Sigmoid colon (tissue), 6 donors: ENCODE measurements at regions not wholly inside any gene's neighbourhood (a gene's known extent, or its start where the extent isn't known, plus 50 kb on each side); places are given as distances from the start of the nearest gene placed in this dataset.

ENCODE experiments used
- DNase-seq: peaks from one replicate; pipeline ENCODE4 v3.0.0-alpha.2; 2019
- H3K27ac ChIP-seq, 4 donors: fragments of 200-600 bp; sonication (generic); one replicate each; pipeline ENCODE4 v1.5.1; 2016 to 2019; ENCODE audit warnings: mild to moderate bottlenecking in 1 of 4
- H3K27me3 ChIP-seq, 3 donors: fragments of 200-600 bp; sonication (generic); one replicate each; pipeline ENCODE4 v1.5.1; 2019; ENCODE audit warnings: mild to moderate bottlenecking in 1 of 3
- H3K36me3 ChIP-seq, 4 donors: fragments of 200-600 bp; sonication (generic); one replicate each; pipeline ENCODE4 v1.5.1; 2016 to 2019
- H3K4me1 ChIP-seq, 4 donors: fragments of 200-600 bp; sonication (generic); one replicate each; pipeline ENCODE4 v1.5.1; 2017 to 2019
- H3K4me3 ChIP-seq, 4 donors: fragments of 200-600 bp; sonication (generic); one replicate each; pipeline ENCODE4 v1.5.1; 2017 to 2019; ENCODE audit warnings: mild to moderate bottlenecking in 2 of 4, moderate library complexity in 1 of 4
- H3K9me3 ChIP-seq, 4 donors: fragments of 200-600 bp in 3 of 4; sonication (generic) in 3 of 4; one replicate each; pipeline versions ENCODE4 v1.5.1 to v1.6.1; 2013 to 2019
- CTCF ChIP-seq, 4 experiments: fragments of 450-650 bp in 3 of 4; fragments of 200-600 bp in 1 of 4; IDR thresholded peaks; one replicate each; pipeline ENCODE4 v1.5.1; 2016 to 2019; ENCODE audit warnings: antibody characterized with exemption in 4 of 4, mild to moderate bottlenecking in 3 of 4, moderate library complexity in 2 of 4
- EP300 ChIP-seq, 4 donors: sonication (generic); formaldehyde crosslinking; IDR thresholded peaks; one replicate each; pipeline ENCODE4 v1.6.1; 2017; ENCODE audit warnings: antibody characterized with exemption in 4 of 4
- POLR2A ChIP-seq, 2 donors: fragments of 450-650 bp; IDR thresholded peaks; one replicate each; pipeline ENCODE4 v1.6.1; 2016; ENCODE audit warnings: antibody characterized with exemption in 2 of 2, mild to moderate bottlenecking in 2 of 2, moderate library complexity in 2 of 2
- POLR2AphosphoS5 ChIP-seq, 4 donors: sonication (generic); formaldehyde crosslinking; IDR thresholded peaks; one replicate each; pipeline ENCODE4 v1.6.1; 2017; ENCODE audit warnings: antibody characterized with exemption in 4 of 4
- WGBS, 2 donors: extraction: QIAGEN DNeasy Blood & Tissue Kit; methylation state at CpG; one replicate each; pipeline ENCODE4 v1.1.7; 2013; 5-methylcytosine and 5-hydroxymethylcytosine counted together
- intact Hi-C: fragments of 100-400 bp; cut with DNase I; formaldehyde crosslinking; loops from one replicate; pipeline ENCODE4 v1.15.1; 2023
- donor health status: healthy with polysubstance abuse.
- donor health status: healthy.

- H3K9me3 ChIP-seq: no peaks in the 10 kb centered on the region
- TF ChIP-seq POLR2A (IDR thresholded peaks at IDR 0.05): no peak
- TF ChIP-seq EP300 (IDR thresholded peaks at IDR 0.05): no peak
- TF ChIP-seq POLR2AphosphoS5 (IDR thresholded peaks at IDR 0.05): no peak
- no peak for TF ChIP-seq CTCF (IDR thresholded peaks at IDR 0.05)
- no peaks in the 10 kb centered on the region for H3K27me3 ChIP-seq
- H3K36me3 ChIP-seq: no peaks in the 10 kb centered on the region
- H3K27ac ChIP-seq: no peak overlapping the region
- H3K4me3 ChIP-seq: no peak overlapping the region
- 95 to 97% methylated on average over 2 of the region's 2 CpGs for WGBS, 2 donors
- no peaks in the 10 kb centered on the region for H3K4me1 ChIP-seq
- intact Hi-C loops: no loop called here
- DNase-seq: no peak
Measured at GRCh38 chr11:95485115-95485900, 254.3 kb upstream of the SESN3 start.

DNA sequence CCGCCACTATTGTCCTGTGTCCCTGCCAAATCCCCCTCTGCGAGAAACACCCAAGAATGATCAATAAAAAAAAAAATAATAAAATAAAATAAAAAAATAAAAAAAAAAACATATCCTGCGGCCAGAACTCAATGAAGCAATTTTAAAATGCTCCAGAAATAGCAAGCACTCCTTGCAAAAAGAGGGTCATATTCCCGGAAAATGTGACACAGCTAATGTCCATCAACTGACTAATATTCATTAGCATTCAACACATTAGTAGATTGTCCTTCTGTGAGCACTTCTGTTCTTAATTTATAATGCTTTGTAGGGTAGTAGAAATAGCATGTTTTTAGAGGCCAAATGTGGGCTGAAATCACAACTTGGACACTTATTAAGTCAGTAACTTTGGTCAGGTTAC is 252.3 kb upstream of the SESN3 start:
- H3K4me3 ChIP-seq: no peak overlapping the region
- TF ChIP-seq POLR2AphosphoS5 (IDR thresholded peaks at IDR 0.05) (no peak), CTCF (IDR thresholded peaks at IDR 0.05) (no peak), POLR2A (IDR thresholded peaks at IDR 0.05) (no peak), EP300 (IDR thresholded peaks at IDR 0.05) (no peak)
- no peaks in the 10 kb centered on the region for H3K36me3 ChIP-seq
- 88 to 93% methylated on average over 4 of the region's 4 CpGs for WGBS, 2 donors
- no peaks in the 10 kb centered on the region for H3K27me3 ChIP-seq
- DNase-seq: no peak
- no peak overlapping the region for H3K27ac ChIP-seq
- H3K4me1 ChIP-seq: no peaks in the 10 kb centered on the region
- H3K9me3 ChIP-seq: no peaks in the 10 kb centered on the region
- intact Hi-C loops: no loop called here

- TF ChIP-seq CTCF (IDR thresholded peaks at IDR 0.05): no peak
- no peak for TF ChIP-seq EP300 (IDR thresholded peaks at IDR 0.05)
- no peak for TF ChIP-seq POLR2AphosphoS5 (IDR thresholded peaks at IDR 0.05)
- TF ChIP-seq POLR2A (IDR thresholded peaks at IDR 0.05): no peak
- H3K27ac ChIP-seq: no peak overlapping the region
- H3K4me3 ChIP-seq: no peak overlapping the region
- H3K27me3 ChIP-seq: no peaks in the 10 kb centered on the region
- H3K36me3 ChIP-seq: no peaks in the 10 kb centered on the region
- H3K9me3 ChIP-seq: no peaks in the 10 kb centered on the region
- intact Hi-C loops: no loop called here
- H3K4me1 ChIP-seq: no peaks in the 10 kb centered on the region
- no peak for DNase-seq
Measured at GRCh38 chr11:95478003-95478402, 247.0 kb upstream of the SESN3 start.

DNA sequence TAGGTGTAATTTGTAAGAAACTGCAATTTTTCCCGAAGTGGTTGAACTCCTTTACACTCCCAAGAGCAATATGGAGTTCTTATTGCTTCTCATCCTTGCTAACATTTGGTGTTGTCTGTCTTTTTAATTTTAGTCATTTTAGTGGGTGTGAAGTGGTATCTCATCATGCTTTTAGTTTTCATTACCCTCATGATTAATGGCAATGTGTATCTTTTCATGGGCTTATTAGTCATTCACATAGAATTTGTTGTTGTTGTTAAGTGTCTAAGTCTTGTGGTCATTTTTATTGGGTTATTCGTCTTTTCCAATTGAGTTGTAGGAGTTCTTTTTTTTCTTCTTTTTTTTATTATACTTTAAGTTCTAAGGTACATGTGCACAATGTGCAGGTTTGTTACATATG is 238.3 kb upstream of the SESN3 start:
- intact Hi-C loops: no loop called here
- H3K4me1 ChIP-seq: no peaks in the 10 kb centered on the region

More for the DNA sequence above, 238.3 kb upstream of the SESN3 start:
- Histone ChIP-seq H3K36me3 (no peaks in the 10 kb centered on the region), H3K9me3 (no peaks in the 10 kb centered on the region), H3K4me3 (no peak overlapping the region), H3K27me3 (no peaks in the 10 kb centered on the region), H3K27ac (no peak overlapping the region)
- no peak for DNase-seq
- TF ChIP-seq POLR2AphosphoS5 (IDR thresholded peaks at IDR 0.05): no peak
- TF ChIP-seq POLR2A (IDR thresholded peaks at IDR 0.05): no peak
- no peak for TF ChIP-seq EP300 (IDR thresholded peaks at IDR 0.05)
- TF ChIP-seq CTCF (IDR thresholded peaks at IDR 0.05): no peak
- WGBS, 2 donors: 76 to 83% methylated on average over 2 of the region's 2 CpGs
